ENCODE measurements at regions not wholly inside any gene's neighbourhood (a gene's known extent, or its start where the extent isn't known, plus 50 kb on each side); places are given as distances from the start of the nearest gene placed in this dataset.

- no peak for TF ChIP-seq CTCF (IDR thresholded peaks at IDR 0.05; ENCODE audit: insufficient read depth, low read length, poor library complexity, severe bottlenecking)
- no peak for TF ChIP-seq EZH2phosphoT487 (conservative IDR thresholded peaks at IDR 0.05; ENCODE audit: low read length)
Measured at GRCh38 chr17:70859829-70860228, 690.5 kb downstream of the KCNJ2 start.
